Suprapubic skin (tissue), 3 donors: ENCODE measurements at regions not wholly inside any gene's neighbourhood (a gene's known extent, or its start where the extent isn't known, plus 50 kb on each side); places are given as distances from the start of the nearest gene placed in this dataset.

Experiments used
- POLR2AphosphoS5 ChIP-seq, 3 donors: sonication (generic); formaldehyde crosslinking; IDR thresholded peaks; one replicate each; pipeline ENCODE4 v1.6.1; 2017; ENCODE audit warnings: antibody characterized with exemption in 3 of 3
- TF ChIP-seq, protein P1 (sequence below), 2 donors: fragments of 200-600 bp in 1 of 2; fragments of 450-650 bp in 1 of 2; sonication (generic) in 1 of 2; IDR thresholded peaks; one replicate each; pipeline ENCODE4 v1.5.1; 2016 to 2019; ENCODE audit warnings: antibody characterized with exemption in 2 of 2, mild to moderate bottlenecking in 1 of 2, moderate library complexity in 1 of 2

DNA sequence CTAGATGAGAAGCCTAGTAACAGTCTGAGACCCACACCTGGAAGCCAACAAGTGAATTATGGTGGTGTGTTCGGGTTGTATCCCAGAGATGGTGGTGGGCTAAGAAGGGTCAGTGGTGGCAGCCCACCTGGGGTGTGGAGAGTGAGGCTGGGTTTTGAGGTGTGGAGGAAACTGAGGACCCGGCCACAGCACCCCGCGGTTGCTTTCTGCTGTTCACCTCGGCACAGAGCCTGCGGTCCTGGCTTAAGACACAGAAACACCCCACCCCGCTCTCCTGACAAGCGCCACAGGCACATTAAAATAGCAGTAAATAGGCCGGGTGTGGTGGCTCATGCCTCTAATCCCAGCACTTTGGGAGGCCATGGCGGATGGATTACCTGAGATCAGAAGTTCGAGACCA, 395.1 kb downstream of the GLRX3 start:
- TF ChIP-seq POLR2AphosphoS5 (IDR thresholded peaks at IDR 0.05), result no peak
- TF ChIP-seq, protein P1, sequence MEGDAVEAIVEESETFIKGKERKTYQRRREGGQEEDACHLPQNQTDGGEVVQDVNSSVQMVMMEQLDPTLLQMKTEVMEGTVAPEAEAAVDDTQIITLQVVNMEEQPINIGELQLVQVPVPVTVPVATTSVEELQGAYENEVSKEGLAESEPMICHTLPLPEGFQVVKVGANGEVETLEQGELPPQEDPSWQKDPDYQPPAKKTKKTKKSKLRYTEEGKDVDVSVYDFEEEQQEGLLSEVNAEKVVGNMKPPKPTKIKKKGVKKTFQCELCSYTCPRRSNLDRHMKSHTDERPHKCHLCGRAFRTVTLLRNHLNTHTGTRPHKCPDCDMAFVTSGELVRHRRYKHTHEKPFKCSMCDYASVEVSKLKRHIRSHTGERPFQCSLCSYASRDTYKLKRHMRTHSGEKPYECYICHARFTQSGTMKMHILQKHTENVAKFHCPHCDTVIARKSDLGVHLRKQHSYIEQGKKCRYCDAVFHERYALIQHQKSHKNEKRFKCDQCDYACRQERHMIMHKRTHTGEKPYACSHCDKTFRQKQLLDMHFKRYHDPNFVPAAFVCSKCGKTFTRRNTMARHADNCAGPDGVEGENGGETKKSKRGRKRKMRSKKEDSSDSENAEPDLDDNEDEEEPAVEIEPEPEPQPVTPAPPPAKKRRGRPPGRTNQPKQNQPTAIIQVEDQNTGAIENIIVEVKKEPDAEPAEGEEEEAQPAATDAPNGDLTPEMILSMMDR (IDR thresholded peaks at IDR 0.05), result no peak
